RWPE1 (cell line): ENCODE measurements at regions not wholly inside any gene's neighbourhood (a gene's known extent, or its start where the extent isn't known, plus 50 kb on each side); places are given as distances from the start of the nearest gene placed in this dataset.

Source experiments
- CTCF ChIA-PET: fragments of 350-600 bp; sonication (Branson Sonifier 250); formaldehyde crosslinking; extraction: SDS; loops from one replicate; lab custom pipeline; 2021; lab: Yijun Ruan, JAX
- POLR2A ChIA-PET: fragments of 400-600 bp; formaldehyde crosslinking; extraction: SDS; loops from one replicate; lab custom pipeline; 2020; ENCODE audit warnings: antibody characterized with exemption; ENCODE audit not compliant: low non-redundant PET; lab: Yijun Ruan, JAX
- DNase-seq: peaks from one replicate; pipeline ENCODE4 v3.0.0; 2012; ENCODE audit warnings: low spot score
- H3K27ac ChIP-seq: fragments of 450-650 bp; 2 replicates; pipeline ENCODE4 v1.5.1; 2017
- TF ChIP-seq, protein P1 (sequence below): fragments of 450-650 bp; conservative IDR thresholded peaks from 2 replicates; pipeline ENCODE4 v1.5.1; 2017; ENCODE audit warnings: low read depth, mild to moderate bottlenecking

DNA sequence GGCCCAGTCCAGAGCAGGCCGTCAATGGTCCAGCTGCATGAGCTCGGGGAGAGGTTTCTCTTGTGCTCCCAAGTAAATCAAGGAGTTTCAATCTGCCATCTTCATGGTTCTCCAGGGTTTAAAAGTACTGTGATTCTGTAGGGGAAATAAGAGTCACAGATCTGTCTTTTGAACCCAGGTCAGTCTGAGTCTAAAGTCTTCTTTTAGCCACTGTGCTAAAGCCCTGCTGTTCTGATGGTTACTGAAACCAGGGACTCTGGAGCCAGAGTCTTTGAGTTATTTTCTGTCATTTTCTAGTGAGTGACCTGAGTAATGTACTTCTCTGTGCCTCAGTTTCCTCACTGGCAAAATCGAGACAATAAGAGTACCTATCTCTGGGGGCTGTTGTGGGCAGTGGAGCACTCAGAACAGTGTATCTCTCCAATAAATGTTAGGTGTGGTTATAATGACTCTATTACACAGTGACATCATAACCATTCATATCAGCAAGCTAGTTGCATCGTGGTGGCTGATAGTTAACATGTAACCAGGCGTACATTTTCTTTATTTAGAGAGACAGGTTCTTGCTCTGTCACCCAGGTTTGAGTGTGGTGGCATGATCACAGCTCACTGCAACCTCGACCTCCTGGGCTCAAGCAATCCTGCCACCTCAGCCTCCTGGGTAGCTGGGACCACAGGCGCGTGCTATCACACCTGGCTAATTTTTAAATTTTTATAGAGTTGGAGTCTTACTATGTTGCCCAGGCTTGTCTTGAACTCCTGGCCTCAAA, 74.6 kb upstream of the KCNG1 start:
- POLR2A ChIA-PET = no interaction called here
- no peak for DNase-seq
- no peak overlapping the region for H3K27ac ChIP-seq
- TF ChIP-seq, protein P1, sequence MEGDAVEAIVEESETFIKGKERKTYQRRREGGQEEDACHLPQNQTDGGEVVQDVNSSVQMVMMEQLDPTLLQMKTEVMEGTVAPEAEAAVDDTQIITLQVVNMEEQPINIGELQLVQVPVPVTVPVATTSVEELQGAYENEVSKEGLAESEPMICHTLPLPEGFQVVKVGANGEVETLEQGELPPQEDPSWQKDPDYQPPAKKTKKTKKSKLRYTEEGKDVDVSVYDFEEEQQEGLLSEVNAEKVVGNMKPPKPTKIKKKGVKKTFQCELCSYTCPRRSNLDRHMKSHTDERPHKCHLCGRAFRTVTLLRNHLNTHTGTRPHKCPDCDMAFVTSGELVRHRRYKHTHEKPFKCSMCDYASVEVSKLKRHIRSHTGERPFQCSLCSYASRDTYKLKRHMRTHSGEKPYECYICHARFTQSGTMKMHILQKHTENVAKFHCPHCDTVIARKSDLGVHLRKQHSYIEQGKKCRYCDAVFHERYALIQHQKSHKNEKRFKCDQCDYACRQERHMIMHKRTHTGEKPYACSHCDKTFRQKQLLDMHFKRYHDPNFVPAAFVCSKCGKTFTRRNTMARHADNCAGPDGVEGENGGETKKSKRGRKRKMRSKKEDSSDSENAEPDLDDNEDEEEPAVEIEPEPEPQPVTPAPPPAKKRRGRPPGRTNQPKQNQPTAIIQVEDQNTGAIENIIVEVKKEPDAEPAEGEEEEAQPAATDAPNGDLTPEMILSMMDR = no peak
- CTCF ChIA-PET = interaction anchor here (0.6 kb wide), 1 partner anchor 40 kb away, joined by 5 read pairs; no protein-coding TSS in a partner anchor

GRCh38 chr20:51096582-51097267, 73.8 kb upstream of the KCNG1 start:
- ChIA-PET CTCF (interaction anchor here (0.6 kb wide), 1 partner anchor 9 kb away, joined by 3 read pairs; no protein-coding TSS in a partner anchor), POLR2A (no interaction called here)
- DNase-seq = no peak
- no peak overlapping the region for H3K27ac ChIP-seq
- TF ChIP-seq, protein P1 = no peak

DNA sequence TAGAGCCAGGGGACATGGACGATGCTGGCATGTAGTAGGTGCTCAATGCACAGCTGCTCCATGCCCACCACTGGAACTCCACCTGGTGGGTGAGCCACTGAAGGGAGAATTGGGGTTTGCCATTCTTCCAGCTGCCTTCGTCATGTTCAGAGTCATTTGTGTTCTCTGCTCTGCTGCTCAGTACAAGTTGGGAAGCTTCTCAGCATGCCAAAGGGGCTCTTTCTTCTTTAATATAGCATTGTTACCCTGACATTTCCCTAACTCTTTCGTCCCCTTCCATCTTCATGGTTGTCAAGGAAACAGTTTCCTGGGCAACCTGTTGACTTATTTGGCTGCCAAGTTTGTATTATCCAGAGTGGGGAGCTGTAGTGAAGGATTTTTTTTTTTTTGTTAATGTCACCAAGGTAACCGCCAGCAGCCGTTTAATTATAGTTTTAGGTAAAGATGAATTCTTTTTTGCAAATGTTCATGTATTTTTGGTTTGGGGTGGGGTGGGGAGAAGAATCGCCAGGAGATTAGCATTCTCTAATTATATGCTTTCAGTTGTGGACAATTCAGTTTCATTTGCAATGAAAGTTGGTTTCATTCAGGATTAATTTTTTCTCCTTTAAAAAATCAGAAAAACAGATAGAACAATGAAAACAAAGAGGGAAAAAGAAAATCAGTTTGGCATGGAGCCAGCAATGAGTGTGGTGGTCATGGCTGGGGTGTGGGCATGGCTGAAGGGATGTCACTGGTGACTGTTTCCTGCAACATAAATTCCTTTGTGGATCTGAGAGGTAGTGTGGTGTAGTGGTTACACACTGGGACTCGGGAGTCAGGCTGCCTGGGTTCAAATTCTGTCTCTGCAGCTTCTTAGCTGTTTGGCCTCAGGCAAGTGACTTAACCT, 73.0 kb upstream of the KCNG1 start:
- ChIA-PET POLR2A (no interaction called here), CTCF (interaction anchor here (0.6 to 0.8 kb wide), 4 partner anchors 8 to 81 kb away, joined by 3 read pairs; no protein-coding TSS in a partner anchor)
- no peak overlapping the region for H3K27ac ChIP-seq
- TF ChIP-seq, protein P1 = no peak
- DNase-seq = no peak

DNA sequence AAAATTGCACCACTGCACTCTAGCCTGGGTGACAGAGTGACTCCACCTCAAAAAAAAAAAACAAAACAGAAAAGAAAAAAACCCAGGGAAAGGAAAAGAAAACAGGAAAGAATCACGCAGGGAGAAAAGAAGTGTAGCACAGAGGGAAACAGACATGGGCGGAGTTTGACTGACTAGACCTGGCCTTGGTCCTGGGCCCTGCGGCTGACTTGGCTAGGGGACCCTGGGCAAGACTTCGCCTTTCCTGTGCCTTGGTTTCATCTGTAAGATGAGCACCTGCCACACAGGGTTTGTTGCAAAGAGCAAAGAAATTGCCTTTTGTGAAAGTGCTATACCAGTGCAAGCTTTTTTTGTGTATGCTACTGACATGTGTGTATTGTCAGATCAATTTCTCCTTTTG, 71.3 kb upstream of the KCNG1 start:
- ChIA-PET POLR2A (no interaction called here), CTCF (no interaction called here)
- no peak overlapping the region for H3K27ac ChIP-seq
- DNase-seq = no peak
- TF ChIP-seq, protein P1 = no peak

DNA sequence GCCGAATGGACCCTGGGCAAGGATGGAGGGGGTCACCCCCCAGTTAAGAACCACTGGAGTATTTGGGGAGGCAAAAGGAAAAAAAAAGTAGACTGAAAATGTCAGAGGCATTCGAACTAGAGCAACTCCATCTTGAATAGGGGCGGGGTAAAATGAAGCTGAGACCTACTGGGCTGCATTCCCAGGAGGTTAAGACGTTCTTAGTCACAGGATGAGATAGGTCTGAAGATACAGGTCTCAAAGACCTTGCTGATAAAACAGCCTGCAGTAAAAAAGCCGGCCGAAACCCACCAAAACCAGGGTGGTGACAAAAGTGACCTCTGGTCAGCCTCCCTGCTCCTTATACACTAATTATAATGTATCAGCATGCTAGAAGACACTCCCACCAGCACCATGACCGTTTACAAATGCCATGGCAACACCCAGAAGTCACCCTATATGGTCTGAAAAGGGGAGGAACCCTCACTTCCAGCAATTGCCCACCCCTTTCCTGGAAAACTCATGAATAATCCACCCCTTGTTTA, 70.4 kb upstream of the KCNG1 start:
- CTCF ChIA-PET = no interaction called here
- POLR2A ChIA-PET = no interaction called here
- no peak for DNase-seq
- no peak overlapping the region for H3K27ac ChIP-seq
- TF ChIP-seq, protein P1 = no peak
